ENCODE measurements at regions not wholly inside any gene's neighbourhood (a gene's known extent, or its start where the extent isn't known, plus 50 kb on each side); places are given as distances from the start of the nearest gene placed in this dataset.

DNA sequence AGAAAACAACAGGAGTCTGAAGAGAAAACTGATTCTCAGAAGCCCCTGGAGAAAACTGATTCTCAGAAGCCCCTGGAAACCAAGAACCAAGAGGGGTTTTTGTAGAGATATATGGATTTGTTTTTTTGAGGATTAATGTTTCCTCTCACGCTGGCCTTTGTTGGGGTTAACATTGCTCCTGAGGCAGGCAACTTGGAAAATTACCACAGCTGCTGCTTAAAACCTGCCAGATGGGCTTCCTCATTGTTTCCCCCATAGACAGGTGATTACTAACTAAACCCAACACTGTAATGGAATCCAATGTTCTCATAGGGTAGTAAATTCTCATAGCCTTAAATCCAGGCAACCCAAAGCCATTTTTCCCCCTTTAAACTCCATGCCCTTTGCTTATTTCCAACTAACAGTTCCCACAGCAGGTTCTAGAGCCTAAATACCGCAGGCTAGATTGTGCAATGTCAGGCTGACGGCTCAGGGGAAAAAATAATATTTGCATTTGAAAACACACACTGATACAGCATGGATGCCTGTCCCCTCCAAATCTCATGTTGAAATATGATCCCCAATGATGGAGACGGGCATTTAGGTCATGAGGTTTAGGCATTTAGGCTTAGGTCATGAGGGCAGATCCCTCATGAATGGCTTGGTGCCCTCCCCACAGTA lies 272.3 kb upstream of the PKDCC start:
- TF ChIP-seq, protein P1, sequence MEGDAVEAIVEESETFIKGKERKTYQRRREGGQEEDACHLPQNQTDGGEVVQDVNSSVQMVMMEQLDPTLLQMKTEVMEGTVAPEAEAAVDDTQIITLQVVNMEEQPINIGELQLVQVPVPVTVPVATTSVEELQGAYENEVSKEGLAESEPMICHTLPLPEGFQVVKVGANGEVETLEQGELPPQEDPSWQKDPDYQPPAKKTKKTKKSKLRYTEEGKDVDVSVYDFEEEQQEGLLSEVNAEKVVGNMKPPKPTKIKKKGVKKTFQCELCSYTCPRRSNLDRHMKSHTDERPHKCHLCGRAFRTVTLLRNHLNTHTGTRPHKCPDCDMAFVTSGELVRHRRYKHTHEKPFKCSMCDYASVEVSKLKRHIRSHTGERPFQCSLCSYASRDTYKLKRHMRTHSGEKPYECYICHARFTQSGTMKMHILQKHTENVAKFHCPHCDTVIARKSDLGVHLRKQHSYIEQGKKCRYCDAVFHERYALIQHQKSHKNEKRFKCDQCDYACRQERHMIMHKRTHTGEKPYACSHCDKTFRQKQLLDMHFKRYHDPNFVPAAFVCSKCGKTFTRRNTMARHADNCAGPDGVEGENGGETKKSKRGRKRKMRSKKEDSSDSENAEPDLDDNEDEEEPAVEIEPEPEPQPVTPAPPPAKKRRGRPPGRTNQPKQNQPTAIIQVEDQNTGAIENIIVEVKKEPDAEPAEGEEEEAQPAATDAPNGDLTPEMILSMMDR (IDR thresholded peaks at IDR 0.05 in 8 of 11, conservative IDR thresholded peaks at IDR 0.05 in 3 of 11) = no peak
- TF ChIP-seq POLR2AphosphoS5 (IDR thresholded peaks at IDR 0.05) = no peak
- no peak for TF ChIP-seq POLR2A (IDR thresholded peaks at IDR 0.05)
